ENCODE measurements at regions not wholly inside any gene's neighbourhood (a gene's known extent, or its start where the extent isn't known, plus 50 kb on each side); places are given as distances from the start of the nearest gene placed in this dataset.
"Not testable (repeated sequence)": the region's sequence is repeated elsewhere in the genome, so short reads cannot be mapped to it uniquely, and the experiment has no call there.

DNA sequence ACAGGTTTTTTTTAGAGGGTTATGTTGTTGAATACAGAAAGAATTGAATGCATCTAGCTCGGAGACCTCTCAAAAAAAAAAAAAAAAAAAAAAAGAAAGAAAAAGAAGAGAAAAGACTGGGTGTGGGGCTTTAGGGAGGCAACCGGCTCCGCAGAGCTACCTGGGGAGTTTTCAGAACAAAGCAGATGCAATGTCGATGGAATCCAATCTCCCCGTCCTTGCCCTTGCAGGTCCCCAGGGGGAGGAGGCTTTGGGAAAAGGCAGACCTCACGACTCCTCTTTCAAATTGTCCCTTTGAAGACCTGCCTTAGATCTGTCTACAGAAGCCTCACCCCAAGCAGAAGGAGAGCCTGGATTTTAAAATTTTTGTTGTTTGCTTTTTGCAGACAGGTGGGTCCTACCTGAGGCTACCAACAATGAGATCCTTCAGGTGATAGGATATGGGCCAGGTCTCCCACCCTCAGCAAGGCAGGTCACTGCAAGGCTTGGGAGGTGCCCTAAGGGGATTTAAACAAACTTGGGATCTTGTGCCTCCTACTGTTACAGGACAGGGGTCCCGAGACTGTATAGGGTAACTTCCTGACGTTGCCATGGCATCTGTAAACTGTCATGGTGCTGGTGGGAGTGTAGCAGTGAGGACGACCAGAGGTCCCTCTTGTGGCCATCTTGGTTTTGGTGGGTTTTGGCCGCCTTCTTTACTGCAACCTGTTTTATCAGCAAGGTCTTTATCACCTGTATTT is 75.2 kb upstream of the PRKX start:
- Histone ChIP-seq H3K27me3 (no peaks in the 10 kb centered on the region), H3K4me2 (no peak overlapping the region), H4K20me1 (no peaks in the 10 kb centered on the region), H3K9me3 (peaks cover 13% of the 10 kb centered on the region; the same call in 1 of the 2 replicates), H3K4me3 (no peak overlapping the region), H3K9ac (no peak overlapping the region), H3K4me1 (peaks cover 13% of the 10 kb centered on the region), H3K27ac (no peak overlapping the region), H3K36me3 (no peaks in the 10 kb centered on the region)
- no peak for TF ChIP-seq Cebpa-rat (IDR thresholded peaks at IDR 0.05)

DNA sequence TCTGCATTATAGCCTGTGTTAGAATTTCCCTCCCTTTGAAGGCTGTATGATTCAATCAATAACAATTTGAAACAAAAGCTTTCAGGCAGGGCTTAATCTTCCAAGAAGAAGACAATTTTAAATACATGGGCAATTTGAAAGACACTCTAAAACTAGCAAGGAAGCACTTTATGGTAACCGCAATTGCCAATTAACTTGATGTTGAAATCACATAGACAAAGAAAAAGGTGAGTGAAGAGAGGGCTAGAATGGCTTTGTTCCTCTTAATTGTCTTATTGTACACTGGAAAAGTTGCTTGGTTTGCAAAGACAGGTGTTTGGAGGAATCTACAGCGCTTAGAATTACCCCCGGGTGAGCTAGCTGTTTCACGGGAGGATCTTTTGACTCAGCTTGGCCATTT is 74.4 kb upstream of the PRKX start:
- Histone ChIP-seq H3K4me1 (peaks cover 13% of the 10 kb centered on the region), H3K27me3 (no peaks in the 10 kb centered on the region), H3K4me3 (no peak overlapping the region), H3K9me3 (peaks cover 13% of the 10 kb centered on the region; the same call in 1 of the 2 replicates), H3K4me2 (no peak overlapping the region), H3K36me3 (no peaks in the 10 kb centered on the region), H4K20me1 (no peaks in the 10 kb centered on the region), H3K9ac (no peak overlapping the region), H3K27ac (no peak overlapping the region)
- no peak for TF ChIP-seq Cebpa-rat (IDR thresholded peaks at IDR 0.05)

DNA sequence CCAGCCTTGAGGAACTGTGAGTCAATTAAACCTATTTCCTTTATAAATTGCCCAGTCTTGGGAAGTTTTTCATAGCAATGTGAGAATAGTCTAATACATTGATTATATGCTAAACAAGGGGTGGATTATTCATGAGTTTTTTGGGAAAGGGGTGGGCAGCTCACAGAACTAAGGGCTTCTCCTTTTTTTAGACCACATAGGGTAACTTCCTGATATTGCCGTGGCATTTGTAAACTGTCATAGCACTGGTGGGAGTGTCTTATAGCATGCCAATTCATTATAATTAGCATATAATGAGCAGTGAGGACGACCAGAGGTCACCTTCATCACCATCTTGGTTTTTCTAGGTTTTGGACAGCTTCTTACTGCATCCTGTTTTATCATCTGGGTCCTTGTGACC is 72.4 kb upstream of the PRKX start:
- H3K4me1 ChIP-seq = peaks cover 13% of the 10 kb centered on the region
- H4K20me1 ChIP-seq, H3K9ac ChIP-seq, H3K36me3 ChIP-seq, H3K27me3 ChIP-seq, H3K4me2 ChIP-seq, H3K27ac ChIP-seq, H3K4me3 ChIP-seq: not testable (repeated sequence)
- peaks cover 13% of the 10 kb centered on the region; the same call in 1 of the 2 replicates for H3K9me3 ChIP-seq

DNA sequence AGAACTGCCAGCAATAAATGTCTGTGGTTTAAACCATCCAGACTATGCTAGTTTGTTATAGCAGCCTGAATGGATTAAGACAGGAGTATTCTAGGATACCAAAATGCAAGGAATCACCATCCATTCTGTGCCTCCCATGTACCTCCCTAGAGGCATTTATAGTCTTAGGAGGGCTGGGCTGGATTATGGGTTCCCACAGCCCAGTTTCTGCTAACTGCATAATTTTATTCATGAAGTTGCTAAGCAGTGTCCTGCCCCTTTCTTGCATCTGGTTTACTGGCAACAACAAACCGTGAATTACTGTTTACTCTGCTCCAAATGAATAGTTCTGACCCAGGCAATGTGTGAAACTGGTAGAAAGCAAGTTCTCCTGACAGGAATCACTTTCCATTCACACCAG is 67.1 kb upstream of the PRKX start:
- no peak overlapping the region for H3K4me3 ChIP-seq
- H3K36me3 ChIP-seq = no peaks in the 10 kb centered on the region
- H4K20me1 ChIP-seq = no peaks in the 10 kb centered on the region
- no peak overlapping the region for H3K9ac ChIP-seq
- TF ChIP-seq Cebpa-rat (IDR thresholded peaks at IDR 0.05) = no peak
- H3K9me3 ChIP-seq = 0 out of 2 replicates have a peak, but pooled peaks cover 1% of the 10 kb centered on the region
- H3K27me3 ChIP-seq = no peaks in the 10 kb centered on the region
- H3K4me1 ChIP-seq = peaks cover 13% of the 10 kb centered on the region
- no peak overlapping the region for H3K27ac ChIP-seq
- no peak overlapping the region for H3K4me2 ChIP-seq

DNA sequence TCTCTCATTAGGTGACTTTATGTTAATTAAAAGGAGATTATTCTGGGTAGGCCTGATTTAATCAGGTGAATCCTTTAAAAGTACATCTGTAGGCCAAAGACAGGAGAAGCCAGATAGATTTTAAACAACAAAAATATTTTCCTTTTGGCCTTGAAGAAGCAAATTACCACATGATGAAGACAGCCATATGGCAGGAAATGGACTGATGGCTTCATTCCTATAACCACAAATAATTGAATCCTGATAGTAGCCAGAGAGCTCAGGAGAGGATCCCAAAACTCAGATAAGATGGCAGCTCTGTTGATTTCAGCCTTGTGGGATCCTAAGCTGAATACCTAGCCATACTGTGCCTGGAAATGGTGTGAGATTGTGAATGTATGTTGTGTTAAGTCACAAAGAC is 66.1 kb upstream of the PRKX start:
- Histone ChIP-seq H4K20me1 (no peaks in the 10 kb centered on the region), H3K4me3 (no peak overlapping the region), H3K27ac (no peak overlapping the region), H3K36me3 (no peaks in the 10 kb centered on the region), H3K27me3 (no peaks in the 10 kb centered on the region), H3K4me1 (peaks cover 4% of the 10 kb centered on the region), H3K9ac (no peak overlapping the region), H3K4me2 (no peak overlapping the region), H3K9me3 (no peaks in the 10 kb centered on the region)
- TF ChIP-seq Cebpa-rat (IDR thresholded peaks at IDR 0.05) = no peak

DNA sequence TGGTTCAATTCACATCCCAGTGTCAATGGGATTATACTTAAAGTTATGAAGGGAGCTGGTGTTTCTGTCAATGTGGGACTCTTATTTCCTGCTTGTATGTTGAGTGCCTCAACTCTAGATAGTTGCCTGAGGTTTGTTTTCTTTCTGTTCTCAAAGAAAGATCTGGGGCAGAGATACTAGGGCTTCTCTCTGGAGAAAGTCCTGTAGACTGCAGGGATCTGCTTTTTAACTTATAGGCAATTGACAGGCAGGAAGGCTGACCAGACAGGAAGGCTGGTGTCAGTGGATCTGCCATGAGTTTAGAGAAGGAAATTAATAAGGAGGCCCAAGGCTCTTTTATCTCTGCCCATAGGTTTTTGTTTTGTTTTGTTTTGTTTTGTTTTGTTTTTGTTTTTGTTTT is 64.0 kb upstream of the PRKX start:
- no peaks in the 10 kb centered on the region for H3K9me3 ChIP-seq
- H3K27me3 ChIP-seq = no peaks in the 10 kb centered on the region

DNA sequence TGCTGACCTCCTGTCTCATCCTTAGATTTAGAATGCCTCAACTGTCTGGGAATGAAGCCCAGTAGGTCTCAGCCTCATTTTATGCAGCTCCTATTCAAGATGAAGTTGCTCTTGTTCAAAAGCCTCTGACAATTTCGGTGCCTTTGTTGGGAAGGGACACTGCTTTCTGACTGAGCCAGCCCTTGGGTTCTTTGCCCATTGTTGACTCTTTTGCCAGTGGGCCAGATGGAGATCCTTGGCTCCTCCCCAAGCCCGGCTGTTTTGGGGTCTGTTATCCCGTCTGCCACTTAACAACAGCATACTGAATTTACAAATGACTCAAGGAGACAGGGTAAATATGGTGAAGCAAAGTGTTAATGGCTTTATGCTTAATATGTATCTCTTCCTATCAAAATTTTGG is 58.3 kb upstream of the PRKX start:
- Histone ChIP-seq H3K36me3 (no peaks in the 10 kb centered on the region), H3K4me3 (no peak overlapping the region), H3K4me2 (no peak overlapping the region), H3K4me1 (no peaks in the 10 kb centered on the region), H3K27me3 (no peaks in the 10 kb centered on the region), H4K20me1 (no peaks in the 10 kb centered on the region), H3K27ac (no peak overlapping the region), H3K9ac (no peak overlapping the region), H3K9me3 (no peaks in the 10 kb centered on the region)
- no peak for TF ChIP-seq Cebpa-rat (IDR thresholded peaks at IDR 0.05)

More for the DNA sequence above, 64.0 kb upstream of the PRKX start:
- H3K4me1 ChIP-seq = no peaks in the 10 kb centered on the region
- no peak overlapping the region for H3K4me2 ChIP-seq
- H3K9ac ChIP-seq = no peak overlapping the region
- TF ChIP-seq Cebpa-rat (IDR thresholded peaks at IDR 0.05) = no peak
- no peak overlapping the region for H3K4me3 ChIP-seq
- no peak overlapping the region for H3K27ac ChIP-seq
- no peaks in the 10 kb centered on the region for H3K36me3 ChIP-seq
- no peaks in the 10 kb centered on the region for H4K20me1 ChIP-seq

DNA sequence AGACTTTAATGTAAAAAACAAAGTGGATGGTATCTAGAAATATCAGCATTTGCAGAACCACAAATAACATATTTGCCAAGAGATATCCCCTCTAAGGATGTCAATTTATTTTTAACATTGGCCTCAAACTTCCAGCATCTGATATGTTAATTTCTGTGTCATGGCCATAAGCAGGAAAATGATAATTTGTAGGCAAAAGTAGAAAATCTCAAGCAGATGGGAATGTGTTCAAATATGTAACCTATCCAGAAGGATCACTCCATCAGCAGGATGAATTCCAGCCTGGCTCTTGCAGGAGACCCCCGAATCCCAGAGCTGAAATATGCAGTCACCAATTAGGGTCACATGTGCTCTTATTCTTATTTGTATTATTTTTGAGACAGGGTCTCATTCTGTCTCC is 55.4 kb upstream of the PRKX start:
- H3K4me3 ChIP-seq = no peak overlapping the region
- H3K9me3 ChIP-seq = no peaks in the 10 kb centered on the region
- H3K27me3 ChIP-seq = no peaks in the 10 kb centered on the region
- H3K4me2 ChIP-seq = no peak overlapping the region
- TF ChIP-seq Cebpa-rat (IDR thresholded peaks at IDR 0.05) = no peak
- H3K27ac ChIP-seq = no peak overlapping the region
- no peaks in the 10 kb centered on the region for H4K20me1 ChIP-seq
- H3K4me1 ChIP-seq = no peaks in the 10 kb centered on the region
- no peak overlapping the region for H3K9ac ChIP-seq
- no peaks in the 10 kb centered on the region for H3K36me3 ChIP-seq
